Activated CD4-positive, alpha-beta memory T cell treated with anti-CD3 and anti-CD28 coated beads, Interleukin-2, amount 10 ng/mL, durations not matched to agents 7 days and 5 days (primary cell): ENCODE measurements at regions not wholly inside any gene's neighbourhood (a gene's known extent, or its start where the extent isn't known, plus 50 kb on each side); places are given as distances from the start of the nearest gene placed in this dataset.

Experiments used
- CTCF ChIA-PET: fragments of 350-600 bp; sonication (Branson Sonifier 250); formaldehyde crosslinking; loops from one replicate; lab custom pipeline; 2021; ENCODE audit warnings: antibody characterized with exemption, inconsistent platforms; lab: Charles Lee
- POLR2A ChIA-PET: fragments of 350-600 bp; sonication (Branson Sonifier 250); formaldehyde crosslinking; loops from one replicate; lab custom pipeline; 2021; ENCODE audit warnings: antibody characterized with exemption; lab: Charles Lee
- DNase-seq: peaks from one replicate; pipeline ENCODE4 v3.0.0-alpha.2; 2020
- H3K27ac Mint-ChIP-seq: one replicate; pipeline ENCODE4 v1.8.0; 2021; ENCODE audit warnings: mild to moderate bottlenecking, mixed read lengths
- H3K27me3 Mint-ChIP-seq: one replicate; pipeline ENCODE4 v1.8.0; 2021; ENCODE audit warnings: mixed read lengths
- H3K36me3 Mint-ChIP-seq: one replicate; pipeline ENCODE4 v1.8.0; 2021; ENCODE audit warnings: low read depth, mixed read lengths
- H3K4me1 Mint-ChIP-seq: one replicate; pipeline ENCODE4 v1.8.0; 2021; ENCODE audit warnings: mixed read lengths
- H3K4me3 Mint-ChIP-seq: one replicate; pipeline ENCODE4 v1.8.0; 2021; ENCODE audit warnings: mild to moderate bottlenecking, mixed read lengths
- H3K9me3 Mint-ChIP-seq: one replicate; pipeline ENCODE4 v1.8.0; 2021; ENCODE audit warnings: mixed read lengths

GRCh38 chr14:62006116-62006731, 244.0 kb downstream of the SNAPC1 start:
- ChIA-PET CTCF (no interaction called here), POLR2A (no interaction called here)
- no peak overlapping the region for H3K27ac Mint-ChIP-seq
- H3K9me3 Mint-ChIP-seq: no peaks in the 10 kb centered on the region
- no peaks in the 10 kb centered on the region for H3K36me3 Mint-ChIP-seq
- no peak for DNase-seq
- peaks cover 10% of the 10 kb centered on the region for H3K27me3 Mint-ChIP-seq
- no peaks in the 10 kb centered on the region for H3K4me1 Mint-ChIP-seq
- H3K4me3 Mint-ChIP-seq: no peak overlapping the region

GRCh38 chr14:62015243-62015642, 253.0 kb downstream of the SNAPC1 start:
- Mint-ChIP-seq H3K27me3 (peaks cover 4% of the 10 kb centered on the region), H3K9me3 (peaks cover 2% of the 10 kb centered on the region), H3K36me3 (no peaks in the 10 kb centered on the region), H3K4me1 (no peaks in the 10 kb centered on the region), H3K4me3 (no peak overlapping the region), H3K27ac (no peak overlapping the region)
- ChIA-PET POLR2A (no interaction called here), CTCF (no interaction called here)
- no peak for DNase-seq

- CTCF ChIA-PET: no interaction called here
Measured at GRCh38 chr14:62015945-62016344, 253.7 kb downstream of the SNAPC1 start.

GRCh38 chr14:62017651-62018230, 255.5 kb downstream of the SNAPC1 start:
- ChIA-PET CTCF (no interaction called here), POLR2A (no interaction called here)
- no peak for DNase-seq
- Mint-ChIP-seq H3K4me1 (no peaks in the 10 kb centered on the region), H3K27ac (no peak overlapping the region), H3K36me3 (no peaks in the 10 kb centered on the region), H3K27me3 (peaks cover 4% of the 10 kb centered on the region), H3K4me3 (no peak overlapping the region), H3K9me3 (peaks cover 2% of the 10 kb centered on the region)

More at GRCh38 chr14:62015945-62016344, 253.7 kb downstream of the SNAPC1 start:
- H3K9me3 Mint-ChIP-seq: peaks cover 2% of the 10 kb centered on the region
- H3K4me3 Mint-ChIP-seq: no peak overlapping the region
- peaks cover 4% of the 10 kb centered on the region for H3K27me3 Mint-ChIP-seq
- no peak for DNase-seq
- H3K27ac Mint-ChIP-seq: no peak overlapping the region
- no peaks in the 10 kb centered on the region for H3K4me1 Mint-ChIP-seq
- POLR2A ChIA-PET: no interaction called here
- no peaks in the 10 kb centered on the region for H3K36me3 Mint-ChIP-seq

GRCh38 chr14:62018606-62019005, 256.4 kb downstream of the SNAPC1 start:
- Mint-ChIP-seq H3K36me3 (no peaks in the 10 kb centered on the region), H3K27me3 (peaks cover 7% of the 10 kb centered on the region), H3K4me3 (no peak overlapping the region), H3K9me3 (peaks cover 2% of the 10 kb centered on the region), H3K27ac (no peak overlapping the region), H3K4me1 (no peaks in the 10 kb centered on the region)
- no peak for DNase-seq
- ChIA-PET CTCF (no interaction called here), POLR2A (no interaction called here)

- no peaks in the 10 kb centered on the region for H3K4me1 Mint-ChIP-seq
Measured at GRCh38 chr14:62027958-62028357, 265.7 kb downstream of the SNAPC1 start.

GRCh38 chr14:62029569-62029924, 267.3 kb downstream of the SNAPC1 start:
- Mint-ChIP-seq H3K4me1 (no peaks in the 10 kb centered on the region), H3K36me3 (no peaks in the 10 kb centered on the region), H3K27ac (no peak overlapping the region), H3K27me3 (peaks cover 12% of the 10 kb centered on the region), H3K4me3 (no peak overlapping the region), H3K9me3 (no peaks in the 10 kb centered on the region)
- no peak for DNase-seq
- POLR2A ChIA-PET: no interaction called here
- CTCF ChIA-PET: no interaction called here

More at GRCh38 chr14:62027958-62028357, 265.7 kb downstream of the SNAPC1 start:
- no peak for DNase-seq
- H3K4me3 Mint-ChIP-seq: no peak overlapping the region
- no peaks in the 10 kb centered on the region for H3K9me3 Mint-ChIP-seq
- no peaks in the 10 kb centered on the region for H3K36me3 Mint-ChIP-seq
- ChIA-PET CTCF (no interaction called here), POLR2A (no interaction called here)
- H3K27me3 Mint-ChIP-seq: peaks cover 15% of the 10 kb centered on the region
- H3K27ac Mint-ChIP-seq: no peak overlapping the region

GRCh38 chr14:62030387-62030786, 268.2 kb downstream of the SNAPC1 start:
- no peak overlapping the region for H3K27ac Mint-ChIP-seq
- DNase-seq: no peak
- no peak overlapping the region for H3K4me3 Mint-ChIP-seq
- H3K9me3 Mint-ChIP-seq: no peaks in the 10 kb centered on the region
- no peaks in the 10 kb centered on the region for H3K36me3 Mint-ChIP-seq
- ChIA-PET CTCF (no interaction called here), POLR2A (no interaction called here)
- H3K27me3 Mint-ChIP-seq: peaks cover 12% of the 10 kb centered on the region
- H3K4me1 Mint-ChIP-seq: no peaks in the 10 kb centered on the region

GRCh38 chr14:62031504-62031903, 269.3 kb downstream of the SNAPC1 start:
- ChIA-PET POLR2A (no interaction called here), CTCF (no interaction called here)
- H3K4me3 Mint-ChIP-seq: no peak overlapping the region
- no peak for DNase-seq
- H3K27me3 Mint-ChIP-seq: peaks cover 14% of the 10 kb centered on the region
- no peaks in the 10 kb centered on the region for H3K9me3 Mint-ChIP-seq
- no peaks in the 10 kb centered on the region for H3K36me3 Mint-ChIP-seq
- H3K4me1 Mint-ChIP-seq: no peaks in the 10 kb centered on the region
- H3K27ac Mint-ChIP-seq: no peak overlapping the region

GRCh38 chr14:62053188-62053587, 291.0 kb downstream of the SNAPC1 start:
- Mint-ChIP-seq H3K9me3 (peaks cover 3% of the 10 kb centered on the region), H3K27ac (no peak overlapping the region), H3K27me3 (peaks cover 3% of the 10 kb centered on the region), H3K4me1 (no peaks in the 10 kb centered on the region), H3K4me3 (no peak overlapping the region), H3K36me3 (no peaks in the 10 kb centered on the region)
- POLR2A ChIA-PET: no interaction called here
- CTCF ChIA-PET: no interaction called here
- no peak for DNase-seq

GRCh38 chr14:62056789-62057188, 294.6 kb downstream of the SNAPC1 start:
- Mint-ChIP-seq H3K27ac (no peak overlapping the region), H3K36me3 (no peaks in the 10 kb centered on the region), H3K4me1 (no peaks in the 10 kb centered on the region), H3K4me3 (no peak overlapping the region), H3K27me3 (peaks cover 13% of the 10 kb centered on the region), H3K9me3 (no peaks in the 10 kb centered on the region)
- no peak for DNase-seq
- ChIA-PET CTCF (no interaction called here), POLR2A (no interaction called here)

- Mint-ChIP-seq H3K27ac (no peak overlapping the region), H3K4me3 (no peak overlapping the region), H3K4me1 (no peaks in the 10 kb centered on the region), H3K9me3 (no peaks in the 10 kb centered on the region), H3K27me3 (peaks cover 15% of the 10 kb centered on the region), H3K36me3 (no peaks in the 10 kb centered on the region)
- DNase-seq: no peak
- ChIA-PET POLR2A (no interaction called here), CTCF (no interaction called here)
Measured at GRCh38 chr14:62062645-62063044, 300.4 kb downstream of the SNAPC1 start.

- ChIA-PET POLR2A (no interaction called here), CTCF (no interaction called here)
- no peaks in the 10 kb centered on the region for H3K36me3 Mint-ChIP-seq
- no peak overlapping the region for H3K27ac Mint-ChIP-seq
- H3K4me1 Mint-ChIP-seq: no peaks in the 10 kb centered on the region
- H3K27me3 Mint-ChIP-seq: peaks cover 11% of the 10 kb centered on the region
- no peaks in the 10 kb centered on the region for H3K9me3 Mint-ChIP-seq
- no peak overlapping the region for H3K4me3 Mint-ChIP-seq
- no peak for DNase-seq
Measured at GRCh38 chr14:62064751-62065323, 302.6 kb downstream of the SNAPC1 start.

GRCh38 chr14:62066304-62066703, 304.1 kb downstream of the SNAPC1 start:
- DNase-seq: no peak
- POLR2A ChIA-PET: no interaction called here
- CTCF ChIA-PET: interaction anchor here (0.6 kb wide), 1 partner anchor 430 kb away, joined by 3 read pairs; no protein-coding TSS in a partner anchor
- Mint-ChIP-seq H3K4me1 (no peaks in the 10 kb centered on the region), H3K9me3 (no peaks in the 10 kb centered on the region), H3K27ac (no peak overlapping the region), H3K36me3 (no peaks in the 10 kb centered on the region), H3K27me3 (peaks cover 8% of the 10 kb centered on the region), H3K4me3 (no peak overlapping the region)
